ENCODE measurements at regions not wholly inside any gene's neighbourhood (a gene's known extent, or its start where the extent isn't known, plus 50 kb on each side); places are given as distances from the start of the nearest gene placed in this dataset.

- Histone ChIP-seq H3K9me2 (ENCODE audit: insufficient read depth) (no peaks in the 10 kb centered on the region), H3K9ac (ENCODE audit: low read length) (no peak overlapping the region), H3K27ac (ENCODE audit: low read depth, low read length) (no peak overlapping the region), H3K27me3 (ENCODE audit: insufficient read depth, low read length) (no peaks in the 10 kb centered on the region), H3K4me2 (ENCODE audit: low read length) (no peak overlapping the region), H3K79me2 (ENCODE audit: insufficient read depth, low read length) (no peaks in the 10 kb centered on the region), H4K20me1 (ENCODE audit: insufficient read depth) (no peaks in the 10 kb centered on the region), H3K4me3 (replicated peaks in 1 of 2; ENCODE audit: low read depth in 1 of 2, low read length in 2 of 2) (no peak overlapping the region), H3K9me3 (ENCODE audit: control insufficient read depth in 1 of 2, insufficient read depth in 1 of 2, low read depth in 1 of 2, low read length in 2 of 2) (no peaks in the 10 kb centered on the region; a peak in 1 of 4 replicates), H2AFZ (ENCODE audit: low read depth, low read length, poor library complexity, severe bottlenecking) (no peak overlapping the region), H3K36me3 (ENCODE audit: control insufficient read depth in 1 of 2, insufficient read depth in 2 of 2, low read length in 2 of 2) (no peaks in the 10 kb centered on the region), H3K4me1 (ENCODE audit: control insufficient read depth in 1 of 2, insufficient read depth in 2 of 2, low read length in 2 of 2) (no peaks in the 10 kb centered on the region)
- intact Hi-C loops (cut with micrococcal nuclease), result no loop called here
- BruUV-seq (replicated peaks), result no TSS peak
- ChIA-PET POLR2A (no interaction called here), CTCF (no interaction called here), RAD21 (ENCODE audit: low non-redundant PET in 1 of 2, low total read pairs in 2 of 2, uncharacterized antibody in 2 of 2, unreplicated experiment in 2 of 2) (no interaction called here)
- TF ChIP-seq RAD21 (IDR thresholded peaks at IDR 0.05; ENCODE audit: low read depth) (no peak), TCF7L2 (IDR thresholded peaks at IDR 0.05; ENCODE audit: borderline replicate concordance, extremely low read depth, insufficient read depth, insufficient read length) (no peak)
- no peak for ATAC-seq
- DNase-seq (ENCODE audit: low read depth, low spot score), result no peak
Measured at GRCh38 chr14:46499521-46499920, 152.1 kb downstream of the RPL10L start.

- Histone ChIP-seq H3K9ac (ENCODE audit: low read length) (no peak overlapping the region), H3K27me3 (ENCODE audit: insufficient read depth, low read length) (no peaks in the 10 kb centered on the region), H4K20me1 (ENCODE audit: insufficient read depth) (no peaks in the 10 kb centered on the region), H3K79me2 (ENCODE audit: insufficient read depth, low read length) (no peaks in the 10 kb centered on the region), H3K9me3 (ENCODE audit: control insufficient read depth in 1 of 2, insufficient read depth in 1 of 2, low read depth in 1 of 2, low read length in 2 of 2) (no peaks in the 10 kb centered on the region; a peak in 1 of 4 replicates), H3K27ac (ENCODE audit: low read depth, low read length) (no peak overlapping the region), H3K4me2 (ENCODE audit: low read length) (no peak overlapping the region), H2AFZ (ENCODE audit: low read depth, low read length, poor library complexity, severe bottlenecking) (no peak overlapping the region), H3K36me3 (ENCODE audit: control insufficient read depth in 1 of 2, insufficient read depth in 2 of 2, low read length in 2 of 2) (no peaks in the 10 kb centered on the region), H3K4me3 (replicated peaks in 1 of 2; ENCODE audit: low read depth in 1 of 2, low read length in 2 of 2) (no peak overlapping the region), H3K9me2 (ENCODE audit: insufficient read depth) (no peaks in the 10 kb centered on the region), H3K4me1 (ENCODE audit: control insufficient read depth in 1 of 2, insufficient read depth in 2 of 2, low read length in 2 of 2) (no peaks in the 10 kb centered on the region)
- ChIA-PET POLR2A (no interaction called here), RAD21 (ENCODE audit: low non-redundant PET in 1 of 2, low total read pairs in 2 of 2, uncharacterized antibody in 2 of 2, unreplicated experiment in 2 of 2) (no interaction called here), CTCF (no interaction called here)
- no TSS peak for BruUV-seq (replicated peaks)
- DNase-seq (ENCODE audit: low read depth, low spot score) (no peak), ATAC-seq (no peak)
- intact Hi-C loops (cut with micrococcal nuclease), result no loop called here
- TF ChIP-seq MAX (IDR thresholded peaks at IDR 0.05) (no peak), ZNF274 (IDR thresholded peaks at IDR 0.05; ENCODE audit: low read depth, low read length) (no peak), CBX3 (IDR thresholded peaks at IDR 0.05; ENCODE audit: low read depth) (no peak), SRF (IDR thresholded peaks at IDR 0.05; ENCODE audit: low read depth) (no peak), EZH2phosphoT487 (IDR thresholded peaks at IDR 0.05; ENCODE audit: borderline replicate concordance) (no peak), EZH2 (IDR thresholded peaks at IDR 0.05) (no peak), TCF7L2 (IDR thresholded peaks at IDR 0.05; ENCODE audit: borderline replicate concordance, extremely low read depth, insufficient read depth, insufficient read length) (no peak), RAD21 (IDR thresholded peaks at IDR 0.05; ENCODE audit: low read depth) (no peak), YY1 (IDR thresholded peaks at IDR 0.05; ENCODE audit: extremely low read depth, insufficient replicate concordance, low read depth, low read length) (no peak), FOSL1 (IDR thresholded peaks at IDR 0.05; ENCODE audit: low read depth) (no peak), EGR1 (IDR thresholded peaks at IDR 0.05; ENCODE audit: low read depth) (no peak), ZFX (IDR thresholded peaks at IDR 0.05) (no peak), CTCF (IDR thresholded peaks at IDR 0.05 in 2 of 3, conservative IDR thresholded peaks at IDR 0.05 in 1 of 3; ENCODE audit: borderline replicate concordance in 1 of 3, insufficient read depth in 1 of 3, low read depth in 2 of 3, low read length in 2 of 3) (no peak), POLR2A (IDR thresholded peaks at IDR 0.05; ENCODE audit: borderline replicate concordance, extremely low read depth, insufficient read depth, insufficient read length) (no peak)
- TF ChIP-seq, protein P1, sequence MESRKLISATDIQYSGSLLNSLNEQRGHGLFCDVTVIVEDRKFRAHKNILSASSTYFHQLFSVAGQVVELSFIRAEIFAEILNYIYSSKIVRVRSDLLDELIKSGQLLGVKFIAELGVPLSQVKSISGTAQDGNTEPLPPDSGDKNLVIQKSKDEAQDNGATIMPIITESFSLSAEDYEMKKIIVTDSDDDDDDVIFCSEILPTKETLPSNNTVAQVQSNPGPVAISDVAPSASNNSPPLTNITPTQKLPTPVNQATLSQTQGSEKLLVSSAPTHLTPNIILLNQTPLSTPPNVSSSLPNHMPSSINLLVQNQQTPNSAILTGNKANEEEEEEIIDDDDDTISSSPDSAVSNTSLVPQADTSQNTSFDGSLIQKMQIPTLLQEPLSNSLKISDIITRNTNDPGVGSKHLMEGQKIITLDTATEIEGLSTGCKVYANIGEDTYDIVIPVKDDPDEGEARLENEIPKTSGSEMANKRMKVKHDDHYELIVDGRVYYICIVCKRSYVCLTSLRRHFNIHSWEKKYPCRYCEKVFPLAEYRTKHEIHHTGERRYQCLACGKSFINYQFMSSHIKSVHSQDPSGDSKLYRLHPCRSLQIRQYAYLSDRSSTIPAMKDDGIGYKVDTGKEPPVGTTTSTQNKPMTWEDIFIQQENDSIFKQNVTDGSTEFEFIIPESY (IDR thresholded peaks at IDR 0.05; ENCODE audit: extremely low read depth, insufficient replicate concordance, low read length), result no peak
Measured at GRCh38 chr14:46496409-46496808, 155.2 kb downstream of the RPL10L start.

Measured in HCT116 (cell line).